Stimulated activated naive CD8-positive, alpha-beta T cell treated with anti-CD3 and anti-CD28 coated beads, Interleukin-15, amount 100 ng/mL, for 72 hours (primary cell): ENCODE measurements at regions not wholly inside any gene's neighbourhood (a gene's known extent, or its start where the extent isn't known, plus 50 kb on each side); places are given as distances from the start of the nearest gene placed in this dataset.
"Not testable (repeated sequence)": the region's sequence is repeated elsewhere in the genome, so short reads cannot be mapped to it uniquely, and the experiment has no call there.

Experiments
- ATAC-seq: fragments of 150-1000 bp; cut with Tn5 transposase; 2 replicates; pipeline ENCODE4 v1.10.0; 2021; ENCODE audit warnings: mild to moderate bottlenecking, moderate library complexity
- DNase-seq, 2 donors: peaks; one replicate each; pipeline ENCODE4 v3.0.0; 2021 to 2022
- H3K27ac Mint-ChIP-seq, 2 donors: one replicate each; pipeline ENCODE4 v1.8.0; 2022; ENCODE audit warnings: mild to moderate bottlenecking in 2 of 2, mixed read lengths in 2 of 2, moderate library complexity in 2 of 2
- H3K27me3 Mint-ChIP-seq: one replicate; pipeline ENCODE4 v1.8.0; 2022; ENCODE audit warnings: mixed read lengths
- H3K4me1 Mint-ChIP-seq: one replicate; pipeline ENCODE4 v1.8.0; 2022; ENCODE audit warnings: mild to moderate bottlenecking, mixed read lengths
- H3K4me3 Mint-ChIP-seq, 2 donors: one replicate each; pipeline ENCODE4 v1.8.0; 2022; ENCODE audit warnings: mild to moderate bottlenecking in 2 of 2, mixed read lengths in 2 of 2, moderate library complexity in 1 of 2
- H3K9me3 Mint-ChIP-seq, 2 donors: one replicate each; pipeline ENCODE4 v1.8.0; 2022; ENCODE audit warnings: mixed read lengths in 2 of 2

- not testable (repeated sequence) for H3K9me3 Mint-ChIP-seq, H3K4me3 Mint-ChIP-seq, H3K4me1 Mint-ChIP-seq, ATAC-seq, DNase-seq, H3K27ac Mint-ChIP-seq
- peaks cover 30% of the 10 kb centered on the region for H3K27me3 Mint-ChIP-seq
These were observed 116.0 kb downstream of the C12orf75 start for GRCh38 chr12:105446460-105446859.

DNA sequence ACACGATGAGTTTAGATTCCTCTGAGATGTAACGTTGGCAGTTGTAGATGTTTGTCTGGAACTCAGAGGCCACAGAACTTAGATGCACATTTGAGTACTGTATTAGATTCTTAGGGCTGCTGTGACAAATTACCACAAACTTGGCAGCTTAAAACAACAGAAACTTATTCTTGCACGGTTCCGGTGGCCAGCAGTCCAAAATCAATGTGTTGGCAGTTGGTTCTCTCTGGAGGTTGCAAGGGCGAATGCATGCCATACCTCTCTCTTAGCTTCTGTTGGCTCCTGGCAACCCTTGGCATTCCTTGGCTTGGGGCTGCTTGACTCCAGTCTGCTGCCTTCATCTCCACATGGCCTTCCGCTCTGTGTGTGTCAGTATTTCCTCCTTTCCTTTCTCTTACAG lies 118.9 kb downstream of the C12orf75 start:
- no peaks in the 10 kb centered on the region for H3K9me3 Mint-ChIP-seq
- peaks cover 16% of the 10 kb centered on the region for H3K27me3 Mint-ChIP-seq
- no peaks in the 10 kb centered on the region for H3K4me1 Mint-ChIP-seq
- DNase-seq (no peak), ATAC-seq (no peak)
- H3K4me3 Mint-ChIP-seq: no peak overlapping the region
- H3K27ac Mint-ChIP-seq: no peak overlapping the region

DNA sequence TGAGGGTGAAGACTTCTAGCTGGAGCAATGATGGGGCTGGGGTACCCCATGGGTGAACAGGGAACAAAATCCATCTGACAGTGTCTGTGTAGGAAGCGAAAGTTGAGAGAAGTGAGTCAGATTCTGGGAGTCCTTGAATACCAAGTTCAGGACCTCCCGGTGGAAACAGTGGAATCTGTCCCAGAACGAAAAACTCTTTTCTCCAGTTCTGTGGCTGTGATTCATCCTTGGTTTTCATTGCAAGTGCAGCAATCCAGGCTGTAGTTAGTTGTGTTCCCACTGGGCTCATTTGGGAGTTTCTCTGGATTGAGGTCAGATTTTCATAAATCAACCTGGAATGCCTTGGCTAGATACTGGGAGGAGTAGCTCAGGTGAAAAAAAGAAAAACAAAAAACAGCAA lies 120.7 kb downstream of the C12orf75 start:
- no peak for DNase-seq
- no peak for ATAC-seq
- Mint-ChIP-seq H3K4me1 (no peaks in the 10 kb centered on the region), H3K27me3 (peaks cover 13% of the 10 kb centered on the region), H3K4me3 (no peak overlapping the region), H3K27ac (no peak overlapping the region), H3K9me3 (no peaks in the 10 kb centered on the region)

DNA sequence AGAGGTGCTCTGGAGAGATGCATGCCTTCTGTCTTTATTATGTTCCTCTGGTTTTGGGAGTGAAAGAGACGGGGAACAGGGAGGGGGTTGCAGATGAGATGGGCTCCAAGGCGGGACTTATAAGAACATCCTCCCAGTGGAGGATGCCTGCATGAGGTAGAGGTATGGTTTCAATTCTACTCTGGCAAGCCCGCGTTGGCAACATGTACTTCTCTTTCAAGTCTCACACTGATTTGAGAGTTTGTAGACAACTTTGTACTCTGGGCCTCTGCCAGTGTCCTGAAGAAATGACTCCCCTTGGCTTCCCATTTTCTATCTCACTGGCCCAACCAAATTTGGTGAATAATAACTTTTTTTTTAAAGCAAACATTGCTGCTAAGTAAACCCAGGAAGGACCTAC lies 121.3 kb downstream of the C12orf75 start:
- Mint-ChIP-seq H3K9me3 (no peaks in the 10 kb centered on the region), H3K4me3 (no peak overlapping the region)

GRCh38 chr12:105453316-105453715 lies 122.8 kb downstream of the C12orf75 start:
- Mint-ChIP-seq H3K4me3 (no peak overlapping the region), H3K4me1 (no peaks in the 10 kb centered on the region), H3K9me3 (no peaks in the 10 kb centered on the region), H3K27ac (no peak overlapping the region), H3K27me3 (peaks cover 13% of the 10 kb centered on the region)
- ATAC-seq (no peak), DNase-seq (no peak)

More for the DNA sequence above, 121.3 kb downstream of the C12orf75 start:
- ATAC-seq (no peak), DNase-seq (no peak)
- H3K4me1 Mint-ChIP-seq: no peaks in the 10 kb centered on the region
- no peak overlapping the region for H3K27ac Mint-ChIP-seq
- H3K27me3 Mint-ChIP-seq: peaks cover 13% of the 10 kb centered on the region

DNA sequence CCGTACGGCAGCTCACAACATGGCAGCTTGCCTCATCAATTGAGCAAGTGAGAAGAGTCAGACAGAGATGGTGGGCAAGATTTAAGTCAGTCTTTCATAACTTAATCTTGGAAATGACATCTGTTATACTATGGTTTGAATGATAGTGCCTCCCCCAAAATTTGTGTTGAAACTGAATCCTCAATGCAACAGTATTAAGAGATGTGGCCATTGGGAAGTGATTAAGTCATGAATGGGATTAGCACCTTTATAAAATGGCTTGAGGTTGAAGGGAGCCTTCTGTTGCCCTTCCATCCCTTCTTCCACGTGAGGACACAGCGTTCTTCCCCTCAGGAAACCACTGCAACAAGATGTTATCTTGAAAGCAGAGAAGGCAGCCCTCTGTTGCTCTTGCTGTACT lies 124.2 kb downstream of the C12orf75 start:
- ATAC-seq (no peak), DNase-seq (no peak)
- H3K4me1 Mint-ChIP-seq: no peaks in the 10 kb centered on the region
- H3K4me3 Mint-ChIP-seq: no peak overlapping the region
- H3K27me3 Mint-ChIP-seq: peaks cover 12% of the 10 kb centered on the region
- no peaks in the 10 kb centered on the region for H3K9me3 Mint-ChIP-seq
- H3K27ac Mint-ChIP-seq: no peak overlapping the region

- ATAC-seq (no peak), DNase-seq (no peak)
- H3K9me3 Mint-ChIP-seq: no peaks in the 10 kb centered on the region
- peaks cover 6% of the 10 kb centered on the region for H3K27me3 Mint-ChIP-seq
- H3K27ac Mint-ChIP-seq: no peak overlapping the region
- no peaks in the 10 kb centered on the region for H3K4me1 Mint-ChIP-seq
- no peak overlapping the region for H3K4me3 Mint-ChIP-seq
These were observed 124.8 kb downstream of the C12orf75 start for GRCh38 chr12:105455261-105455660.

GRCh38 chr12:105457026-105457425 lies 126.5 kb downstream of the C12orf75 start:
- Mint-ChIP-seq H3K27me3 (no peaks in the 10 kb centered on the region), H3K27ac (no peak overlapping the region)

GRCh38 chr12:105459760-105460330 lies 129.4 kb downstream of the C12orf75 start:
- no peaks in the 10 kb centered on the region for H3K27me3 Mint-ChIP-seq
- H3K4me1 Mint-ChIP-seq: no peaks in the 10 kb centered on the region
- H3K4me3 Mint-ChIP-seq: no peak overlapping the region
- no peaks in the 10 kb centered on the region for H3K9me3 Mint-ChIP-seq
- ATAC-seq (no peak), DNase-seq (no peak)
- no peak overlapping the region for H3K27ac Mint-ChIP-seq

More at GRCh38 chr12:105457026-105457425, 126.5 kb downstream of the C12orf75 start:
- H3K9me3 Mint-ChIP-seq: no peaks in the 10 kb centered on the region
- ATAC-seq (no peak), DNase-seq (no peak)
- no peak overlapping the region for H3K4me3 Mint-ChIP-seq
- H3K4me1 Mint-ChIP-seq: no peaks in the 10 kb centered on the region

DNA sequence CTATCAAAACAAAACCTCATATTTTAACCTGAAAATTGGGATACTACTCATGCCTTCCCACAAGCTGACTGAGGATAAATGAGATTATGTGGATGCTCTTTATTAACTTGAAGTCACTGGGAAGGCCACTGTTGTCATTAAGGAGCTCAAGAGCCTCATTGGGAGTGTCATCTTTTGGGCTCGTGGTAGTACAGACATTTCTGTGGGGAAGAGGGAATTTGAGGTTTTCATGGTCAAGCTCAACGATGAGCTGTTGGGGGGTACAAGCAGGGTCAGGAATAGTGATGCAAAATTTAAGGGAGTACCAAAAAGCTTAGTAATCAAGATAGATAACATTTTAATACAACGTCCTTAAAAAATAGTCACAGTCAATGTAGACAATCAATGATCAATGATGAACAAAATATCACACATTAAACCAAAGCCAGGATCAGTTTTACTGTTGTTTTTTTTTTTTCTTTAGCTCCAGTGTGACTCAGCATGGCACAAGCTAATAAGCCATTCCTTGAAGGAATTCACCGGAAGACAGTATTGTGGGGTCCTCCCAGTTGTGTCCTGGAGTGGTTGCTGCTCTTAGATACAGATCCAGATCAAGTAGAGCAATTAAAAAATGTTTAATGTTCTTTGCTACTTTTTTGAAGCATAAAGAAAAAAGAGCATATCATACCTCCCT lies 130.9 kb downstream of the C12orf75 start:
- Mint-ChIP-seq H3K9me3 (no peaks in the 10 kb centered on the region), H3K27me3 (no peaks in the 10 kb centered on the region), H3K4me1 (no peaks in the 10 kb centered on the region), H3K27ac (no peak overlapping the region), H3K4me3 (no peak overlapping the region)
- DNase-seq (no peak), ATAC-seq (no peak)

GRCh38 chr12:105461944-105462762 lies 131.7 kb downstream of the C12orf75 start:
- H3K4me1 Mint-ChIP-seq: no peaks in the 10 kb centered on the region
- no peak for ATAC-seq

DNA sequence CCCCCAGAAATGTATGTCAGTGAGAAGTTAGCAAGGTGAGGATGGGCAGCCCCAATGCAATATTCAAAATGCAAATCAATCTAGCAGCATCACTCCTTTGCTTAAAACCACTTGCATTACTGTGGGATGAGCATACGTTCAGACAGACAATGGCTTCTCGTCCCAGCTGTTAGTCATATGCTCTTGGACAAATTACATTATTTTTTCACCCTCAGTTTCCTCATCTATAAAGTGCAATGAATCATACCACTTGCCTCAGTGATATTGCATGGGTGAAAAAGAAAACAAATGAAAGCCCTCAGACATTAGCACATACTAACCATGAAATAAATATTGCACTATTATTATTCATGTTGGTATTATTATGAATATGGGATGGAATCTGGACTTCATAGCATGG lies 132.3 kb downstream of the C12orf75 start:
- no peaks in the 10 kb centered on the region for H3K9me3 Mint-ChIP-seq
- H3K27ac Mint-ChIP-seq: no peak overlapping the region
- DNase-seq: no peak
- peaks cover 5% of the 10 kb centered on the region for H3K27me3 Mint-ChIP-seq
- H3K4me1 Mint-ChIP-seq: no peaks in the 10 kb centered on the region
- H3K4me3 Mint-ChIP-seq: no peak overlapping the region
- ATAC-seq: no peak

More at GRCh38 chr12:105461944-105462762, 131.7 kb downstream of the C12orf75 start:
- no peaks in the 10 kb centered on the region for H3K9me3 Mint-ChIP-seq
- H3K4me3 Mint-ChIP-seq: no peak overlapping the region
- H3K27ac Mint-ChIP-seq: peak overlapping the region in 1 of 2 donors; percentile 3
- no peaks in the 10 kb centered on the region for H3K27me3 Mint-ChIP-seq
- DNase-seq: no peak

DNA sequence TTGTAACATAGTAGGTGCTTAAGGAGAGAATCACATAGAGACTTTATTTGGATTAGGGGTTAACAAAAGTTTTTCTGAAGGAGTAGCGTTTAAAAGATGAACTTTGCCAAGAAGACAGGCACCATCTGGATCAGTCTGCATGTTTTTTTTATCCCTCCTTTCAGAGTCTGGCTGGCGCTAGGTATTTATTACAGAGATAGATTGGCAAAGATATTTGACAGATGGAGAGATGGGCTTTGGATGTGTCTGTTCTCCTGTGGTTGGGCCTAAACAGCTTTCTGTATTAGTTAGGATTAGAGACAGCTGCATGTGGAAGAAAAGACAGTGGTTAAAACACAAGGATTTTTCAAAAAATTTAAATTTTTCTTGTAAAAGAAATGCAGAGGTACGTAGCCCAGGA lies 133.9 kb downstream of the C12orf75 start:
- no peak overlapping the region for H3K27ac Mint-ChIP-seq
- H3K4me1 Mint-ChIP-seq: no peaks in the 10 kb centered on the region
- peaks cover 13% of the 10 kb centered on the region for H3K27me3 Mint-ChIP-seq
- no peak overlapping the region for H3K4me3 Mint-ChIP-seq
- DNase-seq: no peak
- no peak for ATAC-seq
- H3K9me3 Mint-ChIP-seq: no peaks in the 10 kb centered on the region

- H3K27me3 Mint-ChIP-seq: peaks cover 13% of the 10 kb centered on the region
- DNase-seq (no peak), ATAC-seq (no peak)
- H3K9me3 Mint-ChIP-seq: no peaks in the 10 kb centered on the region
- no peaks in the 10 kb centered on the region for H3K4me1 Mint-ChIP-seq
- no peak overlapping the region for H3K4me3 Mint-ChIP-seq
- H3K27ac Mint-ChIP-seq: no peak overlapping the region
These were observed 135.9 kb downstream of the C12orf75 start for GRCh38 chr12:105466231-105466900.

DNA sequence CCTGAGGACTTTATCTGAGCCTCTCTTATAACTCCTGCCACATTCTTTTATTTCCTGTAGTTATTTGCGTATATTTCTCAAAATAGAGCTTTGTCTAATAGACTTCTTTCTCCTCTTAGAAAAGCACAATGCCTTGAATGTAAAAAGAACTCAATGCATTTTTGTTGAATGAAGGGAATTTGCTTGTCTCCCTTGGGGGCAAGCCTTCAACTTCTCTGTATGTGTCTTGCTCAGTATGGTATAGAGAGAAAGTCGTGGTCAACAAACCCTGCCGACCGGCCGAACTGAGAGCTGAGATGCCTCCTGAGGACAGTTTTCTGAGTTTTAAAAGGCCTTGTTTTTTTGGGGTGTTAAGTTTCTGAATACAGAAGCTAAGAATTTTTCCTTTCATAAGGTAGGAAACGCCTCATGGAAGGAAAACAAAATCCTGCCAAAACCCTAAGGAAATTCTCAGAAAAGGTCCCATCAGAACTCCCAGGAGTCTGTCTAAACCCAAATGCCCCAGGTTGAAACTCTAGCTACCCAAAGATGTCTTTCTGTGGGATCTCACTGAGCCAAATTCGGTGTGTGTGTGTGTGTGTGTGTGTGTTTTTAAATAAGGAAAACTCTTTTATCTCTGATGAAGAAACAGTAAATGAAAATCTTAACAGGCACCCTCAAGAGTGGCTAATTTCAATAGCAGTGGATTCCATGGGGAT lies 136.6 kb downstream of the C12orf75 start:
- no peak overlapping the region for H3K27ac Mint-ChIP-seq

More for the DNA sequence above, 136.6 kb downstream of the C12orf75 start:
- no peak for DNase-seq
- Mint-ChIP-seq H3K9me3 (no peaks in the 10 kb centered on the region), H3K27me3 (peaks cover 13% of the 10 kb centered on the region), H3K4me1 (no peaks in the 10 kb centered on the region), H3K4me3 (no peak overlapping the region)
- no peak for ATAC-seq
